ENCODE measurements at regions not wholly inside any gene's neighbourhood (a gene's known extent, or its start where the extent isn't known, plus 50 kb on each side); places are given as distances from the start of the nearest gene placed in this dataset.
A peak's percentile ranks its signal among the peaks of the same experiment; 100 is the strongest.

- TF ChIP-seq CTCF (IDR thresholded peaks at IDR 0.05): no peak
- Histone ChIP-seq H3K4me3 (no peak overlapping the region), H3K36me3 (ENCODE audit: low read depth) (no peaks in the 10 kb centered on the region), H3K9me3 (no peaks in the 10 kb centered on the region), H3K4me1 (ENCODE audit: low read depth) (no peaks in the 10 kb centered on the region)
- intact Hi-C loops (cut with DNase I, micrococcal nuclease): no loop called here
- no peak for ATAC-seq
- DNase-seq: no peak
Observed at GRCh38 chr11:70954471-70954870, 297.9 kb downstream of the SHANK2 start.

Small RNAs in the stretch of these regions (microRNA-seq; reads per million reads assigned to microRNA genes)
- 2.8 reads per million, percentile 11 among the genes with 10 or more reads in this experiment for gene MIR3664

Data from mucosa of descending colon (tissue), 3 donors.